Stimulated activated CD4-positive, alpha-beta T cell treated with anti-CD3 and anti-CD28 coated beads, Interleukin-12 subunit alpha, Interleukin-12 subunit beta, amount 100 ng/mL, for 24 hours (primary cell): ENCODE measurements at regions not wholly inside any gene's neighbourhood (a gene's known extent, or its start where the extent isn't known, plus 50 kb on each side); places are given as distances from the start of the nearest gene placed in this dataset.
"Not testable (repeated sequence)": the region's sequence is repeated elsewhere in the genome, so short reads cannot be mapped to it uniquely, and the experiment has no call there.

Experiments used
- DNase-seq, 2 experiments: peaks; one replicate each; pipeline ENCODE4 v3.0.0-alpha.2; 2020; ENCODE audit warnings: low read depth in 2 of 2

DNA sequence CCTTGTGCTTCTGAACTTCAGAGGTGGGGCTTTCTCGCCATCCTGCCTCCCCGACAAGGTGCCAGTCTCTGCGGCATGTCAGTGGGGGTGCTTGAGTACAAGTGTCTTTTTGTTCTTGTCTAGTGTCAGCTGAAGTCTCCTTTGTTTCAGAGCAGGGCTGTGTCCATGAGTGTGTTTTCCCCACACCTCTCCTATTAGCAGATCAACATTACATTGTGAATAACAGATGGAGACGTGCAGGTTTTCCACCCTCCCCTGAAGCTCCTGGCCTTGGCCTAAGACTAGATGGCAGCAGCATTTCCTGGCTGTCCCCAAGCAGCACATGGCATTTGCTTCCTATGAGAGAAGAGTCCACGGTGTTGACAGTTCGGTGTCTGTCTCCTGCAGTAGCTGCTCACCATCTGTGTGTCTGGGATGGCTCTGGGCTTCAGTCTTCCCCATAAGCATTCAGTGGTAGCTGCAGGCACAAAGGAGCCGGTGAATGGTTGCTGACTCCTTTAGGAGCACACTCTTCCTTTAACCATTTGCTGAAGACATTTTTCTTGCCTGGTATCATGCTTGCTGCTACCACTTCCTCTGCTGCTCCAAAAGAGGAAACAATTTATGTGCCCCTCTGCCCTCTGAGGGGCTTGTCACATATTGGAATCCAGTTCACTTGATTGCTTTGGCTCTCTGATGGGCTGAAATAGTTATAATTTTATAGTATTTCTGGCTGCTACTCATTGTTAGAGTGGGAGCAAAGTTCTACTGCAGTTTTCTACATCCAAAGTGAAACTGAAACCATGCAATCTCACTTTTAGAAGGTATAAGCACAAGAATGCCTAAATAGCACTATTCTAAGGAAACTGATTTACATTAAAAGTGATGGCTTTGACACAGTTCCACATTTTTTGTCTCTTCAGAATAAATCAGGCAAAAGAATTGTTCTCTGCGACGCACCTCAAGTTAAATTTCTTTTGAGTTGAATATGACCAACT lies 913.0 kb downstream of the C6orf118 start:
- no peak for DNase-seq

DNA sequence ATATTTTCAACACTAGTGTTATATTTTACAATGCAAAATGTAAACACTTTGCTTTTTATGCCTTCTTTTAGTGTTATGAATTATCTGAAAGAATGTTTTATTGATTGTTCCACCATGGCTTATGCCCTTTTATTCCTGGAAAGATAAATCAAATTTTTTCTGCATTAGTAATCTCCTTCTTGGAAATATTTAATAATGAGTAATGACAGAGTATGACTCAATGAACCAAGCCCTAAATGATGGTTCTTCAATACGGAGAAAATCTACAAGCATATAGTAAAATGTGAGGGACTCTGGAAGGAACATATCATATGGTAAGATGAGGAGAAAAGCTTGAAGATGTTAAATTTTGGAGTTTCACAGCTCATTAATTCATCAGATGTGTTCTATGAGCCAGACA lies 929.6 kb downstream of the C6orf118 start:
- no peak for DNase-seq

DNA sequence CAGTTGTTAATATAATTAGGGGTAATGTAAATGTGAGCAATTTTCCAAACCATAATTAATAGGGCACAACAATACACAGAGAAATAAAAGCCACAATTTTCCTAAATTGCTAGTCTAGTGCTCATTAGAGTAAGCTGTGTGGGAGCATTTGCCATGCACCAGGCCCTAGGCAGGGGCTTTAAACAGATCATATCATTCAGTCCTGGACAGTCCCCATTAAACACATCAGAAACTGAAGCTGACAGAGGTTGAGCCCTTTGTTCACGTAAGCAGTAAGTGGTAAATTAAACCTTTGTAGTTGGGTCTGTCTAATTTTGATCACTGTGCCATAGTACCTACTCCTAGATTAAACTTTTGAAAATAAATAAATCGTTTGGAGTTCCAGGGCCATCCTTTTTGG lies 931.1 kb downstream of the C6orf118 start:
- DNase-seq, result no peak

DNA sequence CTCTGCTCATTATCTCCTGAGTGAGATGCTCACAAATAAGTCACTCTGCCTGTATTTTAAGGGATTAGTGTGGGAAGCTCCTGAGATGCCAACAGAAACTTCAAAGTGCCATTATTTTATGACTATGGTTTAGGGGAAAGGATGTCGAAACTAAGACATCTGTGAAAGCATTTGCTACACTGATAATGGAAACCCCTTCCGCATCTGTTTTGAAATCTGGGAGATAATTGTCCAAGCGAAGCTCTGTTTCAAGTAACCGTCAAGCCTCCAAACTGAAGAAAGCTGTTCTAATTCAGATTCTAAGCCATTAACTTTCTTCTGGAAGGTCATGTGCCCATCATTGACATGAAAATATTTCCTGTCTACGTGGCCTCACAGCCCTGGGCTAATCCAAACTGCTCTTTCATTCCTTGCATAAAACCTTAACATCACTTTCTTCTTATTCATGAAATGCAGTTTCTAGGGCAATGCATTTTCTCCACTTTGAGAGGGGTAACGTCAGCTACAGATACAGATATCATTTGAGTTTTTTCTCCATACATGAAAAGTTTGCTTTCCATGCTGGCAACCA lies 932.0 kb downstream of the C6orf118 start:
- DNase-seq, result no peak

DNA sequence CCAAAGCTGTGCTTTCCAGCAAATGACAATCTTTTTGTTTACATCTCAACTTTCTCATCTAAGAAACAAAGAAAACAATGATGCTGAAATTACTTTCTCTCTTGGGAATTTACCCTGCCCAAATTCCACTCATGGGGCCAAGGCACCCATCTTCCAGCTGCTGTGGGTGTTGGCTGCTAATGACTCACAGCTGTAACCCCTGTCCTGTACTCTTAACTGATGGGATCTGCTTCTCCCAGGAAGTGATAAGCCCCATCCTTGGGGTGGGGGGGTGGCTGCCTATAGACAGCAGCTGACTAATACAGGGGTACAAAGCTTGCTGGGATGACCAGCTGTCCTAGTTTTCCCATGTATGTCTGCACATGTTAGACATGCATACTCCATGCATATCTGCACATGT lies 938.6 kb downstream of the C6orf118 start:
- DNase-seq, result no peak

DNA sequence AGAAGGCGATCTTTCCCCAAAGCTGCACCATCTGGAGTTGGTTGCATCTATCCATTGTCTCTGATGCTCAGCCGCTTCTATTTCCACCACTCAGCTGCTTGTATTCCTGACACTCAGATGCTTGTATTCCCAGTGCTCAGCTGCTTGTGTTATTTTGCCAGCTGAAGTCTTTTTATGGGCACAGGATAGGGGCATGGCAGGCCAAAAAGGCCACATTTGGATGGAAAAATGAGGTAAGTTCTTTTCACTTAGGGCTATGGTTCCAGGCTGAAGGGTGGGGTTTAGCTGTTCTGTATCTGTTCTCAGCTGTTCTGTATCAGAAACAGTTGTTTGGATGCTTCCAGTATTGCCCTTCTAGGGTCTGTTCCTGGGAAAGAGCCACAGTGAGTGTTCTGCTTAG lies 944.9 kb downstream of the QKI start:
- no peak for DNase-seq

DNA sequence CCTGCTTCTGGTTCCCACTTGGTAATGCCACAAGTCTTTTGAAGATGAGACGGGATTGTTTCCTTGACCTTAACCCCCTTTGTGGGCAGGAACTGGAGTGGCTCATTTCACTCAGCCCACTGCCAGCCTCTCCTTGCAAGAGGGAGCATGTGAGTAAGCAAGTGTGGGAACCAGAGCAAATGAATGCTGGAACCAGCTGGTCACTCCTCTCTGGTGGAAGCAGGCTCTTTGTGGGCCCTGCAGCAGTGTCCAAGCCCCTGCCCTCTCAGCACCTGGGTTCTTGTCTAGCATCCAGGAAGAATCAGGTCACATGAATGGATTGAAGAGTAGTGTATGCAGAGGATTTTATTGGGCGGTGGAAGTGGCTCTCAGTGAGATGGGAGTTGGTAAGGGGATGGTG lies 944.5 kb downstream of the QKI start:
- DNase-seq, result no peak

DNA sequence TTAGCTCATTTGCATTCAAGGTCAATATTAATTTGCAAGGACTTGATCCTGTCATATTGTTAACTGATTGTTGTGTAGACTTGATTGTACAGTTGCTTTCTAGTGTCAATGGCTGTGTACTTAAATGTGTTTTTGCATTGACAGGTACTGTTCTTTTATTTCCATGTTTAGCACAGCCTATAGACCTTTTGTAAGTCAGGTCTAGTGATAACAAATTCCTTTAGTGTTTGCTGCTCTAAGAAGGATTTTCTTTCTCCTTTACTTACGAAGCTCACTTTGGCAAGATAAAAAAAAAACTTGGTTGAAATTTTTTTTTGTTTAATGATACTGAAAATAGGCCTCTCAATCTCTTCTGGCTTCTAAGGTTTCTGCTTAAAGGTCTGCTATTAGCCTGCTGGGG lies 942.3 kb downstream of the QKI start:
- DNase-seq, result no peak

DNA sequence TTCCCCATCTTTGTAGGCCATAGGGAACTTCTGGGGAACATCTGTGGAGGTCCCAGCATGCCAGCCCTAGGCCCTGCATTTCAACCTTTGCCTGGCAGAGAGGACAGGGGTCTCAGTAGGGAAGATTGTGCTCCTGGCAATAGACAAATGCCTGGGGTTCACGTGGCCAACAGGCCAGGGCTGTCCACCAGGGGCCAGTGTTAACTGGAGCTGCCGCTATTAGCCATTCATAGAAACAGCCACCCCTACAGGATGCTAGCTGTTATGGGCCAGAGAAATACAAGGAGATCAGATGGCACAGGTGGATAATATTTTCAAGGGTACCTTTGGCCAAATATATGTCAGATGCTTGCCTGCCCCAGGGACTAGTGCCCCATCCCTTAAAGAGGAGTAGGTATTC lies 932.9 kb downstream of the QKI start:
- DNase-seq, result no peak

DNA sequence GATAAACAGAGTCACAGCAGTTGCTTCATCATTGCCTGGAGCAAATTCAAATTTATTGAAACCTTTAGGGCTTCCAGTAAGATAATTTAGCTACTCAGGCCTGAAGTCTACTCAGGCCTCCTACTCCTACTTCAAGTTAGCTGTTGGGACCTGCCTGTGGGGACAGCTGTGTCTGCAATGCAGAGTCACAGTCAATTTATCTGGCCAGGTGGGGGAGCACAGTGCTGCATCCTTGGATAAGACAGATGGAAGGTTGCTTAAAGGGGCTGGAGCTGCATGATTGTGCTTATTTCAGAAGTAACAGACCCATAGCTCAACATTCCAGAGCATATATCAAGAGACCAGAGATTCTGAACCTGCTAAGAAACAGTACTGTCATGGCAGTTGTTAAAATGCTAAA lies 932.1 kb downstream of the QKI start:
- no peak for DNase-seq

DNA sequence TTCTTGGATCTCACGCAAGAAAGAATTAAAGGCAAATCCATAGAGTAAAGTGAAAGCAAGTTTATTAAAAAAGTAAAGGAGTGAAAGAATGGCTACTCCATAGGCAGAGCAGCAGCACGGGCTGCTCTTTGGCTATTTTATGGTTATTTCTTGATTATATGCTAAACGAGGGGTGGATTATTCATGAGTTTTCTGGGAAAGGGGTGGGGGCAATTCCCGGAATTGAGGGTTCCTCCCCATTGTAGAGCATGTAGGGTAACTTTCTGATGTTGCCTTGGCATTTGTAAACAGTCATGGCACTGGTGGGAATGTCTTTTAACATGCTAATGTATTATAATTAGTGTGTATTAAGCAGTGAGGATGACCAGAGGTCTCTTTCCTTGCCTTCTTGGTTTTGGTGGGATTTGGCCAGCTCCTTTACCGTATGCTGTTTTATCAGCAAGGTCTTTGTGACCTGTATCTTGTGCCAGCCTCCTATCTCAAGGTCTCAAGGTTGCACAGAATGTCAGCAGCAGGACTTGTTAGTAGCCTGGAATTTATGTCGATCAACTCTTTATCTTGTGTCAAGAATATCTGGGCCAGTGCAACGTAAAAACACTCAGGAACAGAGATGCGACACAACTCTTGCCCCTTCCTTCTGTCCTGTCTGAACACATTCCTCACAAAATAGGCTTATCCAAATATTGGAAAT lies 931.4 kb downstream of the QKI start:
- no peak for DNase-seq

DNA sequence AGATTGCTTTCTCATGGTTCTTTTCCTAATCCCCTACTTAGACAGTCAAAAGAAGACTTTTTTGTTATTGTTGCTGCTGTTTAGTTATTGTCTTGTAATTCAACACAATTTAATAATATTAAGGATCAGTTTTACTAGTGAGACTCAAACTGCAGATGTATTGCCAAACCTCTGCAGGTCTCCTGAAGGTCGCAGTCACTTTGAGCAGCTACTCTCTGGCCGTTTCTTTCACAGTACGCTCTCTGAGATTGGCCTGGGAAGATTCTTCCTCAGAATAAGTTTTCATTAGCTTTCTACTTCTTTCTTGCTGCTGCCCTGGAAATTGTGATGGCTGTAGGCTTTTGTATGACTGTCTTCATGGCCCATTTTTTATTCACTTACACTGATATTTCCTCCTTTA lies 930.8 kb downstream of the QKI start:
- no peak for DNase-seq

DNA sequence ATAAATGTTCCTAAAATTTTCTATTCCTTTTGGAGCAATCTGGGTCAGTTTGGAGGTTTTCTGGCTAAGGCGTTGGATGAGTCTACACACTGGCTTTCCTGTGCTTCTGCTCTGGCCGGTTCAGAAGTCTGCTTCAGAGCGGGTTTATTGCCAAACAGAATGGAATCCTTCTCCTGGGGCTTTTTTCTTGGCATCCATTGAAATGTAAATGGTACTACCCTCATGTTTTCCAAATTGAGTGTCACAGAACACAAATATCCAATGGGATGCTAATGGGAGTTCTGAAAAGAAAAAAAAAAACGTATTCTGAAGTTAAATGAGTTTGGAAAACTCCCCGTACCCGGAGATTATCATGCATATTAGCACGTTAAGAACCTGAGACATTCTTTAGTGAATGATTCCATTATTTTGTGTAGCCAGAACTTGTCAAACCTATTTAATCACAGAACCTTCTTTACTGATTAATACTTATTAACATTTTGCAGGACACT lies 930.3 kb downstream of the QKI start:
- DNase-seq, result no peak

DNA sequence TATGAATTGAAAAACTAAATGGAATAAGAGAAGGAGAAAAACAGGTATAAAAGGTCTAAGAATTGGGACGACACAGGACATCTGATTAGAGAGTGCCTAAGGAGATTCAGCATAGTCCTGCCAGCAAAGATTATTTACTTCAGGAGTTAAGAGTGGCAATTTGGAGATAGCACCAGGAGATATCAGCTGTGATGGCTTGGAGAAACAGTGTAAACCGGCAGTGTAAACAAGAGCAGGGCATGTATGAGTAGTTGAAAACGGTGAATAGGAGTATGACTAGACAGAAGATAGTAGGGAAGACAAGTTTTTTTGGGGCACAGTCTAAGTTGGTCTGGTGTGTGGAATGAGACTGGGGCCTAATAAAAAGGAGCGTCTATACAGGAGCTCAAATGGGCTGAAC lies 924.9 kb downstream of the QKI start:
- not testable (repeated sequence) for DNase-seq

DNA sequence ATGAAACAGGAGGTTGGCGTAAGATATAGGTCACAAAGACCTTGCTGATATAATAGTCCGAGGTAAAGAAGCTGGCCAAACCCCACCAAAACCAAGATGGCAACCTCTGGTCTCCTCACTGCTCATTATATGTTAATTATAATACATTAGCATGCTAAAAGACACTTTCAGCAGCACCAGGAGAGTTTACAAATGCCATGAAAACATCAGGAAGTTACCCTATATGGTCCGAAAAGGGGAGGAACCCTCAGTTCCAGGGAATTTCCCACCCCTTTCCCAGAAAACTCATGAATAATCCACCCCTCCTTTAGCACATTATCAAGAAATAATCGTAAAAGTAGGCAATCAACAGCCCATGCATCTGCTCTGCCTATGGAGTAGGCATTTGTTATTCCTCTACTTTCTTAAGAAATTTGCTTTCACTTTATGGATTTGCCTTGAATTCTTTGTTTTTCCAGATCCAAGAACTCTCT lies 923.4 kb downstream of the QKI start:
- DNase-seq, result no peak

DNA sequence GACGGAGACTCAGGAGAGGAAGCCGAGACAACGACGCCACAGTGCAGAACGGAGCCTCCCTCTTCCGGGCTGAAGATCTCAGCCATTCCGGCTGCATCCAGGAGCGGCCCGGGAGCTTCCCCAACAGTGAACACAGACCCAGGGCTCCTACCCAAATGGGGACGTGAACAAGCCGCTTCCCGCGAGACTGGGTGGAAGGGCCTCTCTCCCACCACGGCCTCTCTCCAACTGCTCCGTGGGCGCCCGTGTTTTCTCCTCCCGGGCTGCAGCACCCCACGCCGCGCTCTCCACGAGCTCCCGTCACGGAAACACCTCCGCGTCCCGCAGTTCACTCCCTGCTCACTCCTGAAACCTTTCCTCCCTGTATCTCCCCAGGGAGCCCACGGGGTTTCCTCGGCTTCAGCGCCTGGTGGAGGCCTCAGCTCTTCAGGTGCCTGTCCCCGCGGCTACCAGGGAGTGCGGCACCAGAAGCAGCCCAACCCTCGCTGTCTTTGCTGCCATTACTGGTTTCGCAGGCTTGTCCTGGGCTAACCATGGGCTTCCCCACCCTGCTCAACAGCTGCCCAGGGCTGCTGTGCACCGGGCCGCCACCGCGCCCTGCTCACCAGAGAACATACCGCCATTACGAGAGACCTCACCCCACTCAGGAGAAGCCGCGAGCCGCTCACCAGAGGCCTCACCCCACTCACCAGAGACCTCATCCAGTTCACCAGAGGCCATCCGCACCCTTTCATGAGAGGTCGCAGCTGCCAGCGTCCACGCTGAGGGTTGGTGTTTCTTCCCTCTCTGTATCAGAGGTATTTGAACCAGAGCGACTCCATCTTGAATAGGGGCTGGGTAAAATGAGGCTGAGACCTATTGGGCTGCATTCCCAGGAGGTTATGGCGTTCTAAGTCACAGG lies 922.8 kb downstream of the QKI start:
- DNase-seq, result no peak

DNA sequence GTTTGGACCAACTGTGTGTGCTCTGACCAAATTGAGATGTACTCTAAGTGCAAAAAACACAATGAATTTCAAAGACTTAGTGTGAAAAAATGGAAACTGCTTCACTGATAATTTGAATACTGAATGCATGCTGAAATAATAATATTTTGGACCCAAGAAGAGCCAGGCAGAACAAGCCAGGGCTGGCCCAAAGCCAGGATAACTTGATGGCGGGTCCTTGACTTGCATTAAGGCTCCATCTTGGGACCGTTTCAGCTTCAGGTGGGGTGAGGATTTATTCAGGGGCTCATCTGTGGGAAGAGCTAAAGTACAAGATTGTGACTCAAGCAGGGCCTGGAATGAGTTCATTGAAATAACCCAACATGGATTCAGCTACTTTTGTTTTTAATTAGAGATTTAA lies 921.9 kb downstream of the QKI start:
- DNase-seq, result no peak

DNA sequence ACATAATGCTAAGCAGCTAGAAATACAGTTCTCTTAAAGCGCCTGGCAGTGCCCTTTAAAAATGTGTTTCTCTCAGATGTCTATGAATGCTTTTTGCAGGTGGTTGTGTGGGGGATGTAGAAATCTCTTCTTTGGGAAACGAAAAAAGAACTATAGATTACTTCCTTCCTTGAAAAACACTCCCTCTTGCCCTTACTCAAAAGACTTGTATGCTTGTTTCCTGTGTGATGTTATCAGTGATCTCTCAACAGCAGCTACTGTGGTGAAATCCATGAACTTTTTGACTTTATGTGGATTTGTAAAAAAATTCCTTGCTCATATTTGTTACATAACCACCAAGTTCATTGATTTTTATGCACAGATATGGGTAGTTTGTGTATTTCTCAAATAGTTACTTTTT lies 916.5 kb downstream of the QKI start:
- no peak for DNase-seq

DNA sequence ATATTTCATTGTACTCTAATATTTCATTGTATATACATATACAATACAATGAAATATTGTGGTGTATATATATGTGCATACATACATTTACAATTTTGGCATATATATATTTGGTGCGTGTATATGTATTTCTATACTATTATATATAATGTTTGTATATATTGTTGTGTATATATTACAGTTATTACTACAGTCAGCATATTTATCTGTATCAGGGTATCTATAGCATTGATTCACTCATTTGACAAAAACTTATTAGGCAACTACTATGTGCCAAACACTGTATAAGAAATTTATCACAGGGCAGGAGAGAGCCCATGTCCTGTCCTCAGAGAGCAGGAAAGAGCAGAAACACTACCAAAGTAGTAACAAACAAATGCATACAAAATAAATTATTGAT lies 910.6 kb downstream of the QKI start:
- DNase-seq, result no peak

DNA sequence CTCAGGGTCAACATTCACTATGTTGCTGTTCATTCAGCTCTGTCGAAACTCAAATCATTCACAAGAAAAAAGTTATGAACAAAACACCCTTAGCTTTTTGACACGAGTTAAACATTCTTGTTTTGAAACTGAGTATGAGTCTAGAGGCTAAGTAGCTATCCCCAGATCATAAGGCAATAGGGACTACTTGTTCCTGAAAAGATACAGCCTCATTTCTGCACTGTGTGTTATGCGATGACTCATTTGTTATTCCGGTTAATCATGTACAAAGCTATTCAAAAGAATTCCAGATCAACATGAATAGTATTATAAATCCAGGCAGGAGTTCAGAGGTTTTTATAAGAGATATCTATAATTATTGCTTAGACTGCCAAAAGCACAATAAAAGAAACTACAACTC lies 908.0 kb downstream of the QKI start:
- no peak for DNase-seq

DNA sequence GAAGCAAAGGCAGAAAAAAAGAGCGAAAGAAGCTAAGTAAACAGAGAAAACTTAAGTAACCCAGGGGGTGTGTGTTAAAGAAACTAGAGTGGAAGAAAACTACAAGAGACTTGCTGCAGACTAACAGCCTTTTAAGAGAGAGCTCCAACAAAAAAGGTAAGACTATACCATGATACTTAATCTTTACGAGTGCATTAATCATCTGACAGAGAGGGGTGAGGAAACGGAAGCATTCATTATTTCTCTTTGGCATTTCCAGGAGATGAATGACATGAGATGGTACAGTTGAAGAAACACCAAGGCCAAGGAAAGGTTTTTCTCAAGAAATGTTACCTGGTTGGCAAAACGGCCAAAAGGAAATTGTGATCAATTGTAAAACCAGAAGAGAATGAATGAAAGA lies 906.8 kb downstream of the QKI start:
- DNase-seq, result no peak

DNA sequence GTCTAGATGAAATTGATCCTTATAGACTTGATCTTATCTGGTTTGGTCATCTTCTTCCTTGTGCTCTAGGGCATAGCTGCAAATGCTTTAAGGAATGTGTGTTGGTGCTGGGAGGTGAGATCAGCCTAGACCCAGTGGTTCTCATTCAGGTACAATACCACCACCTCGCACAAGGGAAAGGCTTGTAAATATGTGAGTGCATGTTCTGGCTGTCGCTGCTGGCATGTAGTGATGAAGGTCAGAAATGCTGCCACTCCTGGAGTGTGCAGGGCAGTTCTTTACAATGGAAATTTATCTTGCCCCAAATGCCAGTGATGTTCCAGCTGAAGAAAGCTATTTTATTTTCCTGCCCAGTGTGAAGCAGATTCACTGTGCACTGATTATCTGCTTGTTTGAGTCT lies 900.9 kb downstream of the QKI start:
- no peak for DNase-seq
